ENCODE measurements at regions not wholly inside any gene's neighbourhood (a gene's known extent, or its start where the extent isn't known, plus 50 kb on each side); places are given as distances from the start of the nearest gene placed in this dataset.

- TF ChIP-seq CTCF (optimal IDR thresholded peaks at IDR 0.05 in 1 of 3, IDR thresholded peaks at IDR 0.05 in 1 of 3, conservative IDR thresholded peaks at IDR 0.05 in 1 of 3; ENCODE audit: extremely low read depth in 1 of 3, insufficient read depth in 2 of 3, low read length in 3 of 3) (no peak), EZH2 (IDR thresholded peaks at IDR 0.05; ENCODE audit: low read length) (no peak)
Observed at GRCh38 chr6:87793315-87793714, 91.3 kb upstream of the AKIRIN2 start.
